ENCODE measurements at regions not wholly inside any gene's neighbourhood (a gene's known extent, or its start where the extent isn't known, plus 50 kb on each side); places are given as distances from the start of the nearest gene placed in this dataset.

GRCh38 chr1:189269011-189269410 is 1208.7 kb downstream of the BRINP3 start:
- H3K4me3 ChIP-seq (ENCODE audit: low read depth in 1 of 3, low read length in 3 of 3), result no peak overlapping the region
- no peak overlapping the region for H3K9ac ChIP-seq (ENCODE audit: low read depth in 1 of 2, low read length in 2 of 2)
- TF ChIP-seq CTCF (IDR thresholded peaks at IDR 0.05; ENCODE audit: low read depth, low read length, missing input control), result no peak
- no peak overlapping the region for H3K27ac ChIP-seq (ENCODE audit: low read depth in 1 of 2, low read length in 2 of 2)
- H3K4me1 ChIP-seq (ENCODE audit: control insufficient read depth in 4 of 4, insufficient read depth in 4 of 4, low read length in 3 of 4), result no peaks in the 10 kb centered on the region
- WGBS, result 68% methylated on average over 2 of the region's 2 CpGs
- no peaks in the 10 kb centered on the region for H3K36me3 ChIP-seq (ENCODE audit: control insufficient read depth in 4 of 4, insufficient read depth in 3 of 4, low read depth in 1 of 4, low read length in 3 of 4)
- DNase-seq (ENCODE audit: low spot score), result no peak
- no peaks in the 10 kb centered on the region for H3K27me3 ChIP-seq (ENCODE audit: control insufficient read depth in 4 of 4, insufficient read depth in 4 of 4, low read length in 3 of 4)
- peaks cover 11 to 23% (median 14%) of the 10 kb centered on the region in 4 donors for H3K9me3 ChIP-seq (ENCODE audit: control insufficient read depth in 4 of 4, low read length in 3 of 4)

- DNase-seq (ENCODE audit: low spot score), result no peak
- H3K27ac ChIP-seq (ENCODE audit: low read depth in 1 of 2, low read length in 2 of 2), result no peak overlapping the region
- H3K4me3 ChIP-seq (ENCODE audit: low read depth in 1 of 3, low read length in 3 of 3), result no peak overlapping the region
- no peak overlapping the region for H3K9ac ChIP-seq (ENCODE audit: low read depth in 1 of 2, low read length in 2 of 2)
- TF ChIP-seq RAD21 (IDR thresholded peaks at IDR 0.05) (no peak), SP1 (IDR thresholded peaks at IDR 0.05) (no peak), HNF4A (conservative IDR thresholded peaks at IDR 0.05) (no peak), EGR1 (IDR thresholded peaks at IDR 0.05; ENCODE audit: low read depth in 2 of 2) (no peak), FOXA2 (IDR thresholded peaks at IDR 0.05) (no peak), NR2F2 (IDR thresholded peaks at IDR 0.05) (no peak), HNF4G (IDR thresholded peaks at IDR 0.05) (no peak)
- H3K4me1 ChIP-seq (ENCODE audit: control insufficient read depth in 4 of 4, insufficient read depth in 4 of 4, low read length in 3 of 4), result no peaks in the 10 kb centered on the region
- H3K36me3 ChIP-seq (ENCODE audit: control insufficient read depth in 4 of 4, insufficient read depth in 3 of 4, low read depth in 1 of 4, low read length in 3 of 4), result no peaks in the 10 kb centered on the region
- WGBS, result 74% methylated on average over 1 of the region's 1 CpG
- no peaks in the 10 kb centered on the region for H3K27me3 ChIP-seq (ENCODE audit: control insufficient read depth in 4 of 4, insufficient read depth in 4 of 4, low read length in 3 of 4)
- peaks cover 0 to 5% (median 4%) of the 10 kb centered on the region in 4 donors for H3K9me3 ChIP-seq (ENCODE audit: control insufficient read depth in 4 of 4, low read length in 3 of 4)
Measured at GRCh38 chr1:189274267-189274666, 1203.4 kb downstream of the BRINP3 start.

- Histone ChIP-seq H3K4me1 (ENCODE audit: control insufficient read depth in 4 of 4, insufficient read depth in 4 of 4, low read length in 3 of 4) (no peaks in the 10 kb centered on the region), H3K9ac (ENCODE audit: low read depth in 1 of 2, low read length in 2 of 2) (no peak overlapping the region), H3K4me3 (ENCODE audit: low read depth in 1 of 3, low read length in 3 of 3) (no peak overlapping the region), H3K27ac (ENCODE audit: low read depth in 1 of 2, low read length in 2 of 2) (no peak overlapping the region), H3K27me3 (ENCODE audit: control insufficient read depth in 4 of 4, insufficient read depth in 4 of 4, low read length in 3 of 4) (no peaks in the 10 kb centered on the region), H3K9me3 (ENCODE audit: control insufficient read depth in 4 of 4, low read length in 3 of 4) (peaks cover 0 to 1% (median under 1%) of the 10 kb centered on the region in 4 donors), H3K36me3 (ENCODE audit: control insufficient read depth in 4 of 4, insufficient read depth in 3 of 4, low read depth in 1 of 4, low read length in 3 of 4) (no peaks in the 10 kb centered on the region)
- TF ChIP-seq FOXA1 (IDR thresholded peaks at IDR 0.05), result no peak
- no peak for TF ChIP-seq NR2F2 (IDR thresholded peaks at IDR 0.05)
- TF ChIP-seq REST (IDR thresholded peaks at IDR 0.05), result no peak
- TF ChIP-seq GABPA (IDR thresholded peaks at IDR 0.05 in 1 of 2, conservative IDR thresholded peaks at IDR 0.05 in 1 of 2), result no peak
- TF ChIP-seq RXRA (IDR thresholded peaks at IDR 0.05), result no peak
- TF ChIP-seq MAX (IDR thresholded peaks at IDR 0.05), result no peak
- no peak for TF ChIP-seq SP1 (IDR thresholded peaks at IDR 0.05)
- WGBS, result 92% methylated on average over 1 of the region's 1 CpG
- no peak for DNase-seq (ENCODE audit: low spot score)
Measured at GRCh38 chr1:189275796-189276195, 1201.9 kb downstream of the BRINP3 start.

Measured in liver (tissue), 8 donors.